Left ventricle myocardium inferior (tissue), 1 donor: ENCODE measurements at regions not wholly inside any gene's neighbourhood (a gene's known extent, or its start where the extent isn't known, plus 50 kb on each side); places are given as distances from the start of the nearest gene placed in this dataset.

Experiments
- DNase-seq: peaks from one replicate; pipeline ENCODE4 v3.0.0-alpha.2; 2020
- H3K27ac ChIP-seq: fragments of 200-600 bp; replicated peaks from 2 replicates; pipeline ENCODE4 v1.8.0; 2021
- H3K27me3 ChIP-seq: fragments of 200-600 bp; 2 replicates; pipeline ENCODE4 v1.8.0; 2021; ENCODE audit warnings: low read depth
- H3K36me3 ChIP-seq: fragments of 200-600 bp; 2 replicates; pipeline ENCODE4 v1.8.0; 2021
- H3K4me1 ChIP-seq: fragments of 200-600 bp; 2 replicates; pipeline ENCODE4 v1.8.0; 2021
- H3K4me3 ChIP-seq: fragments of 200-600 bp; 2 replicates; pipeline ENCODE4 v1.8.0; 2021; ENCODE audit warnings: mild to moderate bottlenecking, moderate library complexity
- H3K9me3 ChIP-seq: fragments of 200-600 bp; replicated peaks from 2 replicates; pipeline ENCODE4 v1.8.0; 2021
- intact Hi-C: fragments of 100-400 bp; cut with micrococcal nuclease; formaldehyde crosslinking; loops from one replicate; pipeline ENCODE4 v1.11.0; 2022
- TF ChIP-seq, protein P1 (sequence below): fragments of 200-600 bp; IDR thresholded peaks from 2 replicates; pipeline ENCODE4 v1.8.0; 2021; ENCODE audit warnings: antibody characterized with exemption, mild to moderate bottlenecking, borderline replicate concordance
- donor health status: DM: no; HTN: yes; CAD: no; lungs with severe emphysema.

DNA sequence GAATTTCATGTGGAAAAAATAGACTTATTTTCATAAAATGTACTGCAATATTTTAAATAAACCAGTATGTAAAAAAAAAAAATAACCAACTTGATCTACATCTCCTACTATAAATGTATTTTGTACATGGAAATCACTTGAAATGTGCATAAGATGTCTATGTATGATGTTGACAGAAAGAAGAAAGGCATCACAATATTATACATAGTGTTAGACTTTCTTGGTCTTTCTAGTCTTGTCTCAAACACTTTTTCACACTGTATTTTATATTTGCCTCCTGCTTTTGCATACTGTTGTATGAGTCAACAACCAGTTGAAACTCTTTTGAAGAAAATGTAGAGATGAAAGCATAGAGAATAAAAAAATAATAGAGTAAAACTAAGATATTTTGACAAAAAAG is 352.4 kb upstream of the MGAT4C start:
- TF ChIP-seq, protein P1, sequence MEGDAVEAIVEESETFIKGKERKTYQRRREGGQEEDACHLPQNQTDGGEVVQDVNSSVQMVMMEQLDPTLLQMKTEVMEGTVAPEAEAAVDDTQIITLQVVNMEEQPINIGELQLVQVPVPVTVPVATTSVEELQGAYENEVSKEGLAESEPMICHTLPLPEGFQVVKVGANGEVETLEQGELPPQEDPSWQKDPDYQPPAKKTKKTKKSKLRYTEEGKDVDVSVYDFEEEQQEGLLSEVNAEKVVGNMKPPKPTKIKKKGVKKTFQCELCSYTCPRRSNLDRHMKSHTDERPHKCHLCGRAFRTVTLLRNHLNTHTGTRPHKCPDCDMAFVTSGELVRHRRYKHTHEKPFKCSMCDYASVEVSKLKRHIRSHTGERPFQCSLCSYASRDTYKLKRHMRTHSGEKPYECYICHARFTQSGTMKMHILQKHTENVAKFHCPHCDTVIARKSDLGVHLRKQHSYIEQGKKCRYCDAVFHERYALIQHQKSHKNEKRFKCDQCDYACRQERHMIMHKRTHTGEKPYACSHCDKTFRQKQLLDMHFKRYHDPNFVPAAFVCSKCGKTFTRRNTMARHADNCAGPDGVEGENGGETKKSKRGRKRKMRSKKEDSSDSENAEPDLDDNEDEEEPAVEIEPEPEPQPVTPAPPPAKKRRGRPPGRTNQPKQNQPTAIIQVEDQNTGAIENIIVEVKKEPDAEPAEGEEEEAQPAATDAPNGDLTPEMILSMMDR = no peak
- Histone ChIP-seq H3K4me1 (no peaks in the 10 kb centered on the region), H3K4me3 (no peak overlapping the region), H3K36me3 (no peaks in the 10 kb centered on the region), H3K9me3 (no peaks in the 10 kb centered on the region), H3K27ac (no peak overlapping the region), H3K27me3 (no peaks in the 10 kb centered on the region)
- no peak for DNase-seq
- intact Hi-C loops = no loop called here

DNA sequence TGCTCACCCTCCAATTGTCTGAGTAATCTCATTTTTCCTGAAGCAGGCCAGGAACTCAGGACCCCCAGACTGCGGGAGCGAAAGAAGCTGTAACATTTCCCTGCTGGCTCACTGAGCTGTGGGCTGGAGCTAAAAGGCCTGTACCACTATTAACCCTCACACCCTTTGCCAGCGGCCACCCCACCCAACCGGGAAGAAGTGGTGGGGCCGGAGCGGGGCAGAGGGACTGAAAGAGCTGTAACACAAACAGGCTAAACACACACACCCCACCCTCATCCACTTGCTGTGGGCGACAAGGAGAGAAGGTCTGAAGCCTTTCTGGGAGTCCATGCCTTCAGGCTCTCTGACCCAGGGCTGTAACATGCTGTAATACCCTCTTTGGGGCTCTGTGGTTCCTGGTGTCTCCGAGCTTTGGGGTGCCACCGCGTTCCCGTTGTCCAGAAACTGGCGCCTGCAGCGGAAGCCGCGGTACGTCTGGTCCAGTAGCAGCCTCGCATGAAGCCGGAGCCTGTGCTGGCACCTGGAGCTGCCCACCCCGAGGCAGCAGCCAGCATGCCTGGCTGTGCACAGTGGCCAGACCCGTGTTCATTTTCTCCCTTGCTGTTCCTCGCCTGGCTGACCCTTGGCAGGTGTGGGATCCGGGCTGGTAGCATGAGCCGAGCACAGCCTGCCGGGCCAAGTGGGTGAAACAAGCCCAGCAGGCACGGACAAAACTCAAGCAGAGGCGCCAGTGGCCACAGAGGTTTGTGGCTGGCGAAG is 345.5 kb upstream of the MGAT4C start:
- H3K4me3 ChIP-seq = no peak overlapping the region
- intact Hi-C loops = no loop called here
- H3K36me3 ChIP-seq = no peaks in the 10 kb centered on the region
- H3K9me3 ChIP-seq = no peaks in the 10 kb centered on the region
- H3K27me3 ChIP-seq = no peaks in the 10 kb centered on the region
- no peak overlapping the region for H3K27ac ChIP-seq
- TF ChIP-seq, protein P1 = no peak
- DNase-seq = no peak
- no peaks in the 10 kb centered on the region for H3K4me1 ChIP-seq

DNA sequence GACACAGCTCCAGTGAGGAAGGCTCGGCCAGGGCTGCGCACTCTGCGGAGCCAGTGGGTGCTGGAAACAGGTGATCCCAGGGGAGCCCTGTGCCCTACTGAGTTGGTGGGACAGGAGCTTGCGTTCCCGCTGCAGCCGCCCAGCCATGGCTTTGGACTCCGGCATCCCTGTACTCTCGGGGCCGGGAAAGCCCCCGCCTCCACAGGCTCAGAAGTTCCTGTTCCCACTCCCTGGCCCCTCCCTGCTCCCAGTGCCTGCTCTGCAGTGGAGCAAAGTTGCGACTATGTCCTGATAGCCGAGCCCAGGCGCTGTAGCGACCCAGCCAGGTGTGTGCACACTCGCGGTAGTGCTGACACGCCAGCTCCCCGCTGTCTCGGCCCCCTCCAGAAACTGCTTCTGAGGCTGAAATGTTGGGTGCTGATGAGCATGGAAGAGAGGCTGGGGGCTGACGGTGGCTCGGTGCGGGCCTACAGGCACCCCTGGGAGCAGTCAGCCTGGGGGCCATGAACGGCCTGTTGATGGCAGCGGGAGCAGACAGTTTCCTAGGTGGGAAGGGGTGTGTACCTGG is 344.6 kb upstream of the MGAT4C start:
- DNase-seq = no peak
- TF ChIP-seq, protein P1 = no peak
- H3K27me3 ChIP-seq = no peaks in the 10 kb centered on the region

DNA sequence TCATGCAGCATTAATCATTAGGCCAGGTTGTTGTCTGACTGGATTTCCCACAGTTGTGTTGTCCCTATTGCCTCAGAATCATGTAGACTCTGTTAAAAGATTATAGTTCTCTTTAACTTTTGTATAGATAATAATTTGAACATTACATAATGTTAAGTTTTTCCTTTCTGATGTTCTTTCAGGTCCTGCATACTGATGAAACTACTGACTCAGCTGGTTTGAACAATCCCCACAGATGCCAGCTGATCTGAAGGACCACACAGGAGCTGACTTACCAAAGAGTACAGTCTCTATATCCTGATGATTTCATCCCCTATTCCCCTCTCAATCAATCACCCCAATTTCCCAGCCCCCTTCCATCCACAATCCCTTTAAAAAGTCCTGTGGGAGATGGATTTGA is 341.2 kb upstream of the MGAT4C start:
- H3K9me3 ChIP-seq = no peaks in the 10 kb centered on the region
- H3K27ac ChIP-seq = no peak overlapping the region
- no peak overlapping the region for H3K4me3 ChIP-seq
- no peaks in the 10 kb centered on the region for H3K27me3 ChIP-seq
- intact Hi-C loops = no loop called here
- H3K4me1 ChIP-seq = no peaks in the 10 kb centered on the region
- TF ChIP-seq, protein P1 = no peak
- DNase-seq = no peak
- no peaks in the 10 kb centered on the region for H3K36me3 ChIP-seq

More for the DNA sequence above, 344.6 kb upstream of the MGAT4C start:
- Histone ChIP-seq H3K36me3 (no peaks in the 10 kb centered on the region), H3K9me3 (no peaks in the 10 kb centered on the region), H3K4me1 (no peaks in the 10 kb centered on the region), H3K27ac (no peak overlapping the region), H3K4me3 (no peak overlapping the region)
- intact Hi-C loops = no loop called here

DNA sequence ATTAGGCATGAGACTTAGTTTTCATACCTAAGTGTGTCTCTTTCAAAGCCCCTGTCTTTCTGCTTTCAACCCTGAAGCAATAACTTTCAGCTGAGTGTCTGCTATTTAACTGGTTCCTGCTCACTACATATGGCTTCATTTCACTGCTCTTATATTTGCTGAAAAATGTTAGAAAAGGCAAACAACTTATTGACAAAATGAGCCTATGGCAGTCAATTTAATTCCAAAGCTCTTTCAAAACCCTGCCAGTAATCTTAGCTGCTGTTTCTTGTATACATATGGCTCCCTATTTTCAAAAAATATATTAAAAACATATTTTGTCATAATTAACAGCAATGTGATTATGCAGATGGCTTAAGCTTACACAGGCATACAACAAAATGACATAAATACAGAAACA is 334.1 kb upstream of the MGAT4C start:
- no peaks in the 10 kb centered on the region for H3K4me1 ChIP-seq
- DNase-seq = no peak
- no peaks in the 10 kb centered on the region for H3K9me3 ChIP-seq
- no peak overlapping the region for H3K27ac ChIP-seq
- TF ChIP-seq, protein P1 = no peak
- no peaks in the 10 kb centered on the region for H3K27me3 ChIP-seq
- H3K4me3 ChIP-seq = no peak overlapping the region
- H3K36me3 ChIP-seq = no peaks in the 10 kb centered on the region
- intact Hi-C loops = no loop called here
